C4-2B (cell line): ENCODE measurements at regions not wholly inside any gene's neighbourhood (a gene's known extent, or its start where the extent isn't known, plus 50 kb on each side); places are given as distances from the start of the nearest gene placed in this dataset.

ENCODE experiments used
- CTCF ChIP-seq: fragments of 450-650 bp; conservative IDR thresholded peaks from 2 replicates; pipeline ENCODE4 v1.5.1; 2017; ENCODE audit warnings: mild to moderate bottlenecking
- ZFX ChIP-seq: fragments of 450-650 bp; IDR thresholded peaks from 2 replicates; pipeline ENCODE4 v1.6.1; 2017

- TF ChIP-seq CTCF = no peak
- TF ChIP-seq ZFX = no peak
Measured at GRCh38 chr2:45244928-45245327, 235.7 kb upstream of the SIX2 start.
